ENCODE measurements at regions not wholly inside any gene's neighbourhood (a gene's known extent, or its start where the extent isn't known, plus 50 kb on each side); places are given as distances from the start of the nearest gene placed in this dataset.
"Not testable (repeated sequence)": the region's sequence is repeated elsewhere in the genome, so short reads cannot be mapped to it uniquely, and the experiment has no call there.

DNA sequence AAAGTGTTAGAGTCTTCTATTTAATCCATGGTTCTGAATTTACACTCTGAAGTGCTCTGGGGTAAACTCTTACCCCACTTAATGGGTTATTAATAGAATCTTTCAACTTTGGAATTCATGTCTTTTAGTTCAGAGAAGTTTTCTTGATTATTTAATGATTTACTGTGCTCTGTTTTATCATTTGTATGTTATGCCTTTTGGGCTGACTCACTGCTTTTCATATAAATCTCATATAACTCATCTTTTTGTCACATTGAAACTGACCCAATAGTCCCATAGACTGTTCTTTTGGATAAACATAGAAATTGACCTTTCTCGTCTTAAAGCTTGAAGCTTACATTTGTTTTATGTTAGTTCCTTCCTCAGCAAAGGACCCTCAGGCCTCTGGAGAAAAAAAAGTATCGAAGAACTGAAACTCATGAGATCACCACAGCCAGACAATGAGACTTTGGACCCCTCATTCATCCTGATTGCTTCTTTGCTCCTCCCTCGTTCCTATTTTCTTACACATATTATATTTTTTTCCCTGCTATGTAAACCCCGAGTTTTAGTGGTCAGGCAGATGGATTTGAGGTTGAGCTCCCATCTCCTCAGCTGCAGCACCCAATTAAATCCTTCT, 229.1 kb upstream of the CBLB start:
- ChIA-PET POLR2A (no interaction called here), CTCF (no interaction called here)
- DNase-seq (no peak), ATAC-seq (ENCODE audit: low read depth) (no peak)
- peaks cover 10% of the 10 kb centered on the region for H3K9me3 Mint-ChIP-seq
- H3K27me3 Mint-ChIP-seq, result no peaks in the 10 kb centered on the region
- H3K27ac Mint-ChIP-seq, result no peak overlapping the region
- H3K36me3 Mint-ChIP-seq (ENCODE audit: low read depth), result no peaks in the 10 kb centered on the region
- TF ChIP-seq, protein P1, sequence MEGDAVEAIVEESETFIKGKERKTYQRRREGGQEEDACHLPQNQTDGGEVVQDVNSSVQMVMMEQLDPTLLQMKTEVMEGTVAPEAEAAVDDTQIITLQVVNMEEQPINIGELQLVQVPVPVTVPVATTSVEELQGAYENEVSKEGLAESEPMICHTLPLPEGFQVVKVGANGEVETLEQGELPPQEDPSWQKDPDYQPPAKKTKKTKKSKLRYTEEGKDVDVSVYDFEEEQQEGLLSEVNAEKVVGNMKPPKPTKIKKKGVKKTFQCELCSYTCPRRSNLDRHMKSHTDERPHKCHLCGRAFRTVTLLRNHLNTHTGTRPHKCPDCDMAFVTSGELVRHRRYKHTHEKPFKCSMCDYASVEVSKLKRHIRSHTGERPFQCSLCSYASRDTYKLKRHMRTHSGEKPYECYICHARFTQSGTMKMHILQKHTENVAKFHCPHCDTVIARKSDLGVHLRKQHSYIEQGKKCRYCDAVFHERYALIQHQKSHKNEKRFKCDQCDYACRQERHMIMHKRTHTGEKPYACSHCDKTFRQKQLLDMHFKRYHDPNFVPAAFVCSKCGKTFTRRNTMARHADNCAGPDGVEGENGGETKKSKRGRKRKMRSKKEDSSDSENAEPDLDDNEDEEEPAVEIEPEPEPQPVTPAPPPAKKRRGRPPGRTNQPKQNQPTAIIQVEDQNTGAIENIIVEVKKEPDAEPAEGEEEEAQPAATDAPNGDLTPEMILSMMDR (IDR thresholded peaks at IDR 0.05), result no peak
- no peak overlapping the region for H3K4me3 Mint-ChIP-seq
- no peaks in the 10 kb centered on the region for H3K4me1 Mint-ChIP-seq
- intact Hi-C loops (cut with micrococcal nuclease), result no loop called here

DNA sequence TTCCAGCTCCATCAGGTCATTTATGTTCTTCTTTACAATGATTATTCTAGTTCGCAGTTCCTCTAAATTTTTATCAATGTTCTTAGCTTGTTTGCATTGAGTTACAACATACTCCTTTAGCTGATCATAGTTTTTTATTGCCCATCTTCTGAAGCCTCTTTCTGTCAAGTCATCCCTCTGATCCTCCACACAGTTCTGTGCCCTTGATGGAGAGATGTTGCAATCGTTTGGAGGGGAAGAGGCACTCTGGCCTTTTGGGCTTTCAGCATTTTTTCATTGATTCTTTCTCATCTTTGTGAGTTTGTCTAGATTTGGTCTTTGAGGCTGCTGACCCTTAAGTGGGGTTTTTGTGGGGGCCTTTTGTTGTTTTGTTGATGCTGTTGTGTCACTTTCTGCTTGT, 234.6 kb upstream of the CBLB start:
- Mint-ChIP-seq H3K36me3 (ENCODE audit: low read depth) (no peaks in the 10 kb centered on the region), H3K27ac (no peak overlapping the region), H3K9me3 (peaks cover 14% of the 10 kb centered on the region), H3K4me3 (no peak overlapping the region), H3K27me3 (no peaks in the 10 kb centered on the region), H3K4me1 (peaks cover 4% of the 10 kb centered on the region)
- ChIA-PET CTCF (no interaction called here), POLR2A (no interaction called here)
- no peak for DNase-seq
- no peak for ATAC-seq (ENCODE audit: low read depth)
- TF ChIP-seq, protein P1 (IDR thresholded peaks at IDR 0.05), result no peak
- intact Hi-C loops (cut with micrococcal nuclease), result no loop called here

DNA sequence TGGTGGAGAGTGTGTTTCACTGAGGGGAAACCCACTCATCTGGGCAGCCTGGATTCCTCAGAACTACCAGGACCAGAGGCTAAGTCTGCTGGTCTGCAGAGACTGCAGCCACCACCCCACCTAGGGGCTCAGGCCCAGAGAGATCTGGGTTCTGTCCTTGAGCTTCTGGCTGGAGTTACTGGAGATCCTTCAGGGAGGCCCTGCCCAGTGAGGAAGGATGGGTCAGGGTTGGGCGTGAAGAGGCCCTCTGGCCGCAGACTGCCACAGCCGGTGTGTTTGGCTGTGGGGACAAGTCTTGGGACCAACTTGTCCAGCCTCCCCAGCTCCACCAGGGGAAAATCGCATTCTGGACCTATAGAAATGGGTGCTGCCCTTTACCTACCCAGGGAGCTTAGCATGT, 235.3 kb upstream of the CBLB start:
- CTCF ChIA-PET, result no interaction called here
- TF ChIP-seq, protein P1 (IDR thresholded peaks at IDR 0.05), result no peak
- Mint-ChIP-seq H3K9me3 (peaks cover 14% of the 10 kb centered on the region), H3K36me3 (ENCODE audit: low read depth) (no peaks in the 10 kb centered on the region), H3K27me3 (no peaks in the 10 kb centered on the region), H3K27ac (no peak overlapping the region), H3K4me1 (peaks cover 4% of the 10 kb centered on the region), H3K4me3 (no peak overlapping the region)
- DNase-seq, result no peak
- intact Hi-C loops (cut with micrococcal nuclease), result no loop called here
- ATAC-seq (ENCODE audit: low read depth), result no peak
- POLR2A ChIA-PET, result no interaction called here

DNA sequence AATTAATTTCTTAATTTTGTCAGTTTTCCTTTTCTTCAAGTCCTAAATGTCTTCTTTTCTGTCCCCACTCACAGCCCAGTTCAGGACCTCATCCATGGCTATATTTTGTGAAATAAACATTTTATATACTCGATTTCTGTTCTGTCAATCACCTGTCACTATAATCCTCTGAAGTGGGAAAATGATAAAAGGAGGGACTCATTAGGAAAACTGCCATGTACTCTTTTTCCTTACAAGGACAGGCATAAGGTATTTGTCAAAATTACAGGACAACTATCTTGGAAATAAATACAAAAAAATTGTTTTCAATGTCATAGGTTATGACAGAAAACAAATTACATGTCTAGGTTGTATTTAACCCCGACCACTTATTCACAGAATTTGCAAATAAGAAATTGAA, 240.1 kb upstream of the CBLB start:
- H3K9me3 Mint-ChIP-seq, result peaks cover 3% of the 10 kb centered on the region
- ATAC-seq (ENCODE audit: low read depth), result no peak
- DNase-seq, result no peak
- TF ChIP-seq, protein P1 (IDR thresholded peaks at IDR 0.05), result no peak
- ChIA-PET CTCF (no interaction called here), POLR2A (no interaction called here)
- no peaks in the 10 kb centered on the region for H3K4me1 Mint-ChIP-seq
- H3K36me3 Mint-ChIP-seq (ENCODE audit: low read depth), result no peaks in the 10 kb centered on the region
- intact Hi-C loops (cut with micrococcal nuclease), result no loop called here
- no peak overlapping the region for H3K4me3 Mint-ChIP-seq
- H3K27me3 Mint-ChIP-seq, result no peaks in the 10 kb centered on the region
- H3K27ac Mint-ChIP-seq, result no peak overlapping the region

DNA sequence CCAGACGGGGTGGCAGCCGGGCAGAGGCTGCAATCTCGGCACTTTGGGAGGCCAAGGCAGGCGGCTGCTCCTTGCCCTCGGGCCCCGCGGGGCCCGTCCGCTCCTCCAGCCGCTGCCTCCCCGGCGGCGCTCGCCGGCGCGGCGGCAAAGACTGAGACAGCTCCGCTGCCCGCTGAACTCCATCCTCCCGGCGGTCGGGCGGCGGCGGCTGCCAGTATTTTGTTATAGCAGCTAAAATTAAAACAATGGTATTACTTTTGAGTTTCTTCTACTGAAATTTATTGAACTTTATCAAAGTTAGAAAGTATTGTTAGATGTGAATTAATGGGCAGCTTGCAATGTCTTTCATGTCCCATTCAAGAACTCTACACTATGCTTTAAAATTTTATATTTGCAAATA, 243.7 kb upstream of the CBLB start:
- H3K27ac Mint-ChIP-seq; ATAC-seq (ENCODE audit: low read depth); H3K9me3 Mint-ChIP-seq; H3K4me3 Mint-ChIP-seq; H3K27me3 Mint-ChIP-seq; DNase-seq; H3K36me3 Mint-ChIP-seq (ENCODE audit: low read depth); CTCF ChIA-PET; intact Hi-C loops (cut with micrococcal nuclease); H3K4me1 Mint-ChIP-seq; POLR2A ChIA-PET: not testable (repeated sequence)

DNA sequence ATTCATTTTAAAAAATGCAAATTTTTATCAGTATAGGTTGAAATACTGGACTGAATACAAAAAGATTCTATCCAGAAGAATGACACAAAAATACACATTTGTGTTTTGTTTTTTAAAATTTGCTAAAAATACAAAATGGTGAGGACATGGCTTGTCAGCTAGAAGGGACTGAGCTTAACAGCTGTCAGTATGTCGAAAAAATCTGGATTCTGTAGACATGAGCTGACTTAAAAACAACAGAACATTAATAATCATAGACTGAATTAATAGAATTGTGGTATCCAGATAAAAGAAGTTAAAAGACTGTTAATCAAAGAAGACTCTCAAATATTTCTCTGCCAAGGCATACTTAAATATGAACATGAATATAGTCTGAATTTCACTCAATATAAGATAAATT, 244.9 kb upstream of the CBLB start:
- TF ChIP-seq, protein P1 (IDR thresholded peaks at IDR 0.05), result no peak
- Mint-ChIP-seq H3K36me3 (ENCODE audit: low read depth) (no peaks in the 10 kb centered on the region), H3K27me3 (no peaks in the 10 kb centered on the region), H3K9me3 (peaks cover 3% of the 10 kb centered on the region), H3K27ac (no peak overlapping the region), H3K4me1 (no peaks in the 10 kb centered on the region), H3K4me3 (no peak overlapping the region)
- ChIA-PET CTCF (no interaction called here), POLR2A (no interaction called here)
- intact Hi-C loops (cut with micrococcal nuclease), result no loop called here
- DNase-seq (no peak), ATAC-seq (ENCODE audit: low read depth) (no peak)

Data from activated B cell treated with CpG ODN at 0.5 μM for 24 hours (primary cell).